ENCODE measurements at regions not wholly inside any gene's neighbourhood (a gene's known extent, or its start where the extent isn't known, plus 50 kb on each side); places are given as distances from the start of the nearest gene placed in this dataset.

- TF ChIP-seq POLR2A (IDR thresholded peaks at IDR 0.05) (no peak), CTCF (IDR thresholded peaks at IDR 0.05) (no peak)
Observed at GRCh38 chr1:95926331-95926730, 692.3 kb downstream of the RWDD3 start.
